ENCODE measurements at regions not wholly inside any gene's neighbourhood (a gene's known extent, or its start where the extent isn't known, plus 50 kb on each side); places are given as distances from the start of the nearest gene placed in this dataset.

GRCh38 chr12:28766398-28766797 is 382.7 kb upstream of the FAR2 start:
- Histone ChIP-seq H3K79me1 (ENCODE audit: insufficient read depth, low read depth, low read length, poor library complexity, severe bottlenecking) (no peaks in the 10 kb centered on the region), H3K79me2 (ENCODE audit: insufficient read depth, low read length) (no peaks in the 10 kb centered on the region), H3K4me2 (ENCODE audit: insufficient read depth, insufficient read length, low read length) (no peak overlapping the region), H3K23me2 (ENCODE audit: insufficient read length, low read depth, low read length, poor library complexity, severe bottlenecking) (no peaks in the 10 kb centered on the region), H4K8ac (replicated peaks; ENCODE audit: insufficient read length, low read depth, low read length) (no peak overlapping the region), H3K27ac (ENCODE audit: insufficient read length, low read depth, low read length) (no peak overlapping the region), H3K18ac (ENCODE audit: insufficient read length, low read depth, low read length) (no peak overlapping the region), H3T11ph (ENCODE audit: low read length) (no peak overlapping the region), H2BK20ac (ENCODE audit: low read depth, low read length, poor library complexity, severe bottlenecking) (no peak overlapping the region), H3K4ac (ENCODE audit: low read depth, low read length) (no peak overlapping the region), H4K5ac (ENCODE audit: insufficient read length, low read depth, low read length) (no peak overlapping the region), H3K9me3 (ENCODE audit: control insufficient read depth, low read depth, low read length) (no peaks in the 10 kb centered on the region), H3K4me1 (ENCODE audit: insufficient read depth, low read length) (no peaks in the 10 kb centered on the region), H3K14ac (ENCODE audit: insufficient read depth, low read length) (no peak overlapping the region), H2BK5ac (ENCODE audit: insufficient read length, low read length) (no peak overlapping the region), H3K27me3 (ENCODE audit: insufficient read depth, low read length) (no peaks in the 10 kb centered on the region), H3K56ac (ENCODE audit: insufficient read length, low read depth, low read length) (no peak overlapping the region), H2BK12ac (ENCODE audit: insufficient read length, low read depth, low read length) (no peak overlapping the region), H2BK120ac (ENCODE audit: low read depth, low read length, poor library complexity, severe bottlenecking) (no peak overlapping the region), H3K9ac (ENCODE audit: extremely low read depth, insufficient read length, low read length) (no peak overlapping the region), H2AK5ac (ENCODE audit: insufficient read length, low read length) (no peak overlapping the region), H3K23ac (ENCODE audit: insufficient read length, low read depth, low read length) (no peak overlapping the region), H2AFZ (ENCODE audit: low read length) (no peak overlapping the region), H4K20me1 (ENCODE audit: control insufficient read depth, insufficient read depth, insufficient read length) (no peaks in the 10 kb centered on the region), H4K91ac (ENCODE audit: insufficient read length, low read depth, low read length) (no peak overlapping the region), H2BK15ac (ENCODE audit: low read depth, low read length) (no peak overlapping the region)
- H3K27me3 Mint-ChIP-seq (ENCODE audit: low read depth) = no peaks in the 10 kb centered on the region
- H3K27ac Mint-ChIP-seq = no peak overlapping the region
- WGBS (ENCODE audit: extremely low coverage, insufficient read length, low lambda C conversion rate) = no CpG with 5 or more reads among the region's 1 CpG
- H3K4me3 Mint-ChIP-seq = no peak overlapping the region
- no peak for TF ChIP-seq CTCF (conservative IDR thresholded peaks at IDR 0.05)
- H3K9me3 Mint-ChIP-seq = peaks cover 6 to 10% of the 10 kb centered on the region in 2 experiments; a peak in 4 of 5 replicates
- peaks cover 6 to 12% (median 11%) of the 10 kb centered on the region in 3 experiments for H3K36me3 Mint-ChIP-seq (ENCODE audit: insufficient read depth in 1 of 3, low read depth in 3 of 3)
- no peak for DNase-seq
- H3K4me1 Mint-ChIP-seq = peaks cover 0 to 5% of the 10 kb centered on the region in 2 experiments; a peak in 1 of 4 replicates

Measured in H9 (cell line).